Transverse colon (tissue), 3 donors: ENCODE measurements at regions not wholly inside any gene's neighbourhood (a gene's known extent, or its start where the extent isn't known, plus 50 kb on each side); places are given as distances from the start of the nearest gene placed in this dataset.

Experiments used
- EP300 ChIP-seq: sonication (generic); formaldehyde crosslinking; IDR thresholded peaks from one replicate; pipeline ENCODE4 v1.6.1; 2017; ENCODE audit warnings: antibody characterized with exemption, low read depth
- POLR2AphosphoS5 ChIP-seq, 3 donors: sonication (generic); formaldehyde crosslinking; IDR thresholded peaks; one replicate each; pipeline ENCODE4 v1.6.1; 2016; ENCODE audit warnings: antibody characterized with exemption in 3 of 3

- TF ChIP-seq EP300 (no peak), POLR2AphosphoS5 (IDR thresholded peaks at IDR 0.05) (no peak)
Observed at GRCh38 chr2:193141998-193142397, 947.3 kb upstream of the TMEFF2 start.
